HG03159 (cell line): ENCODE measurements at regions not wholly inside any gene's neighbourhood (a gene's known extent, or its start where the extent isn't known, plus 50 kb on each side); places are given as distances from the start of the nearest gene placed in this dataset.
"Not testable (repeated sequence)": the region's sequence is repeated elsewhere in the genome, so short reads cannot be mapped to it uniquely, and the experiment has no call there.

Source experiments
- ATAC-seq: cut with Tn5 transposase; IDR thresholded peaks from one replicate; pipeline ENCODE4 v1.9.1; 2021; ENCODE audit warnings: mild to moderate bottlenecking, moderate library complexity; ENCODE audit not compliant: unreplicated experiment

GRCh38 chr5:122665051-122665450 is 109.8 kb upstream of the SNX2 start:
- ATAC-seq = no peak

GRCh38 chr5:122668552-122668951 is 106.3 kb upstream of the SNX2 start:
- ATAC-seq = peak; percentile 60

- not testable (repeated sequence) for ATAC-seq
Measured at GRCh38 chr5:122669709-122670108, 105.2 kb upstream of the SNX2 start.

- ATAC-seq = no peak
Measured at GRCh38 chr5:122673343-122673742, 101.5 kb upstream of the SNX2 start.

GRCh38 chr5:122674385-122674784 is 100.5 kb upstream of the SNX2 start:
- ATAC-seq = no peak

GRCh38 chr5:122680623-122681350 is 94.1 kb upstream of the SNX2 start:
- no peak for ATAC-seq

GRCh38 chr5:122683631-122684030 is 91.2 kb upstream of the SNX2 start:
- ATAC-seq = no peak

- ATAC-seq = no peak
Measured at GRCh38 chr5:122690266-122690665, 84.6 kb upstream of the SNX2 start.

- no peak for ATAC-seq
Measured at GRCh38 chr5:122691931-122692330, 82.9 kb upstream of the SNX2 start.

GRCh38 chr5:122693963-122694362 is 80.9 kb upstream of the SNX2 start:
- no peak for ATAC-seq

GRCh38 chr5:122694884-122695283 is 80.0 kb upstream of the SNX2 start:
- no peak for ATAC-seq

GRCh38 chr5:122696735-122697134 is 78.1 kb upstream of the SNX2 start:
- not testable (repeated sequence) for ATAC-seq

GRCh38 chr5:122697191-122697590 is 77.7 kb upstream of the SNX2 start:
- ATAC-seq = no peak

- no peak for ATAC-seq
Measured at GRCh38 chr5:122699201-122699600, 75.7 kb upstream of the SNX2 start.

- ATAC-seq = peak; percentile 99
Measured at GRCh38 chr5:122701640-122702523, 73.0 kb upstream of the SNX2 start.

- peak; percentile 36 for ATAC-seq
Measured at GRCh38 chr5:122702524-122702875, 72.4 kb upstream of the SNX2 start.

- ATAC-seq = no peak
Measured at GRCh38 chr5:122703203-122703602, 71.7 kb upstream of the SNX2 start.

- peak; percentile 23 for ATAC-seq
Measured at GRCh38 chr5:122704247-122705036, 70.4 kb upstream of the SNX2 start.

GRCh38 chr5:122705851-122706250 is 69.0 kb upstream of the SNX2 start:
- ATAC-seq = no peak

GRCh38 chr5:122707796-122708195 is 67.1 kb upstream of the SNX2 start:
- no peak for ATAC-seq

GRCh38 chr5:122713041-122713440 is 61.8 kb upstream of the SNX2 start:
- ATAC-seq = no peak
